Liver (tissue), 8 donors: ENCODE measurements at regions not wholly inside any gene's neighbourhood (a gene's known extent, or its start where the extent isn't known, plus 50 kb on each side); places are given as distances from the start of the nearest gene placed in this dataset.

Experiments used
- DNase-seq: peaks from one replicate; pipeline ENCODE4 v3.0.0-alpha.2; 2017; ENCODE audit warnings: low spot score
- H3K27ac ChIP-seq, 2 donors: one replicate each; pipeline ENCODE4 v1.7.0; 2013; ENCODE audit warnings: inconsistent platforms in 2 of 2, low read length in 2 of 2, control low read depth in 1 of 2, low read depth in 1 of 2, mild to moderate bottlenecking in 1 of 2
- H3K27me3 ChIP-seq, 4 donors: one replicate each; pipeline versions ENCODE4 v1.6.1 to v1.7.0; 2013; ENCODE audit warnings: low read length in 3 of 4, inconsistent platforms in 1 of 4, mild to moderate bottlenecking in 1 of 4, moderate library complexity in 1 of 4; ENCODE audit not compliant: control insufficient read depth in 4 of 4, insufficient read depth in 4 of 4
- H3K36me3 ChIP-seq, 4 donors: one replicate each; pipeline versions ENCODE4 v1.6.1 to v1.7.0; 2013; ENCODE audit warnings: low read length in 3 of 4, mild to moderate bottlenecking in 3 of 4, low read depth in 1 of 4, moderate library complexity in 1 of 4; ENCODE audit not compliant: control insufficient read depth in 4 of 4, insufficient read depth in 3 of 4
- H3K4me1 ChIP-seq, 4 donors: one replicate each; pipeline versions ENCODE4 v1.6.1 to v1.7.0; 2013; ENCODE audit warnings: low read length in 3 of 4, mild to moderate bottlenecking in 3 of 4, moderate library complexity in 1 of 4; ENCODE audit not compliant: control insufficient read depth in 4 of 4, insufficient read depth in 4 of 4
- H3K4me3 ChIP-seq, 3 donors: one replicate each; pipeline versions ENCODE4 v1.6.1 to v1.7.0; 2013; ENCODE audit warnings: low read length in 3 of 3, control low read depth in 1 of 3, low read depth in 1 of 3, mild to moderate bottlenecking in 1 of 3
- H3K9ac ChIP-seq, 2 donors: one replicate each; pipeline ENCODE4 v1.7.0; 2013; ENCODE audit warnings: low read length in 2 of 2, mild to moderate bottlenecking in 2 of 2, moderate library complexity in 2 of 2, control low read depth in 1 of 2, low read depth in 1 of 2
- H3K9me3 ChIP-seq, 4 donors: one replicate each; pipeline versions ENCODE4 v1.6.1 to v1.7.0; 2013; ENCODE audit warnings: low read length in 3 of 4; ENCODE audit not compliant: control insufficient read depth in 4 of 4
- EGR1 ChIP-seq, 2 donors: IDR thresholded peaks; 2 replicates each; pipeline ENCODE4 v1.6.1; 2016 to 2018; ENCODE audit warnings: antibody characterized with exemption in 2 of 2, low read depth in 2 of 2
- FOXA1 ChIP-seq: IDR thresholded peaks from 2 replicates; pipeline ENCODE4 v1.6.1; 2016; ENCODE audit warnings: antibody characterized with exemption
- FOXA2 ChIP-seq: IDR thresholded peaks from 2 replicates; pipeline ENCODE4 v1.6.1; 2016; ENCODE audit warnings: antibody characterized with exemption
- GABPA ChIP-seq, 2 donors: IDR thresholded peaks in 1 of 2; conservative IDR thresholded peaks in 1 of 2; 2 replicates each; pipeline ENCODE4 v1.6.1; 2016; ENCODE audit warnings: antibody characterized with exemption in 2 of 2, mild to moderate bottlenecking in 1 of 2, moderate library complexity in 1 of 2
- HNF4A ChIP-seq, 2 donors: conservative IDR thresholded peaks; 2 replicates each; pipeline ENCODE4 v1.6.1; 2016; ENCODE audit warnings: antibody characterized with exemption in 2 of 2, mild to moderate bottlenecking in 2 of 2
- HNF4G ChIP-seq: IDR thresholded peaks from 2 replicates; pipeline ENCODE4 v1.6.1; 2016; ENCODE audit warnings: antibody characterized with exemption
- JUND ChIP-seq, 2 donors: IDR thresholded peaks; 2 replicates each; pipeline ENCODE4 v1.6.1; 2016; ENCODE audit warnings: antibody characterized with exemption in 2 of 2
- NR2F2 ChIP-seq: IDR thresholded peaks from 2 replicates; pipeline ENCODE4 v1.6.1; 2016; ENCODE audit warnings: antibody characterized with exemption
- RAD21 ChIP-seq, 2 donors: IDR thresholded peaks; 2 replicates each; pipeline ENCODE4 v1.6.1; 2016; ENCODE audit warnings: antibody characterized with exemption in 2 of 2, mild to moderate bottlenecking in 2 of 2
- RXRA ChIP-seq, 2 donors: IDR thresholded peaks; 2 replicates each; pipeline ENCODE4 v1.6.1; 2017 to 2018; ENCODE audit warnings: antibody characterized with exemption in 2 of 2, mild to moderate bottlenecking in 1 of 2
- SP1 ChIP-seq: IDR thresholded peaks from 2 replicates; pipeline ENCODE4 v1.6.1; 2018; ENCODE audit warnings: antibody characterized with exemption, mild to moderate bottlenecking
- TAF1 ChIP-seq: conservative IDR thresholded peaks from 2 replicates; pipeline ENCODE4 v1.6.1; 2016; ENCODE audit warnings: antibody characterized with exemption, mild to moderate bottlenecking
- YY1 ChIP-seq: IDR thresholded peaks from 2 replicates; pipeline ENCODE4 v1.6.1; 2016; ENCODE audit warnings: antibody characterized with exemption, mild to moderate bottlenecking
- WGBS: extraction: QIAGEN DNeasy Blood & Tissue Kit; methylation state at CpG from one replicate; pipeline ENCODE4 v1.1.7; 2013; 5-methylcytosine and 5-hydroxymethylcytosine counted together
- TF ChIP-seq, protein P1 (sequence below): fragments of 150-350 bp; IDR thresholded peaks from 2 replicates; pipeline ENCODE4 v1.5.1; 2017; ENCODE audit warnings: improper control_type of control experiment, low read depth, low read length; ENCODE audit not compliant: missing input control
- TF ChIP-seq, protein P2 (sequence below): IDR thresholded peaks from 2 replicates; pipeline ENCODE4 v1.6.1; 2016; ENCODE audit warnings: antibody characterized with exemption
- TF ChIP-seq, protein P3 (sequence below): IDR thresholded peaks from 2 replicates; pipeline ENCODE4 v1.6.1; 2016; ENCODE audit warnings: antibody characterized with exemption
- TF ChIP-seq, protein P4 (sequence below): IDR thresholded peaks from 2 replicates; pipeline ENCODE4 v1.6.1; 2016; ENCODE audit warnings: antibody characterized with exemption, mild to moderate bottlenecking
- TF ChIP-seq, protein P5 (sequence below): IDR thresholded peaks from 2 replicates; pipeline ENCODE4 v1.6.1; 2016; ENCODE audit warnings: antibody characterized with exemption
- donor health status: healthy.
- donor health status: healthy.
- donor health status: healthy.
- donor health status: healthy.
- donor health status: healthy.

DNA sequence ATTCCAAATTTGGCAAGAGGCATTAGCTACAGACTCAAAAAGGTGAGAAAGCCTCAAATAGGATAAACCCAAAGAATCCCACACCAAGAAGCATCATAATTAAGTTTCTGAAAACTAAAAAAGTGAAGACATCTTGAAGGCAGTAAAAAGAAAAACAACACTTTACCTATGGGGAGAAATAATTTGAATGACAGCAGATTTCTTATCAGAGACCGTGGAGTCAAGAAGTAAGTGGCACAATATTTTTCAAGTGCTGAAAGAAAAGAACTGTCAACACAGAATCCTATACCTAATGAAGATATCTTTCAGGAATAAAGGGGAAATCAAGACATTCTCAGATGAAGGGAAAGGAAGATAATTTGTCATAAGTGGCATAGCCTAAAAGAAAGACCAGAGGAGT, 193.3 kb upstream of the CHD6 start:
- no peak for DNase-seq
- Histone ChIP-seq H3K36me3 (no peaks in the 10 kb centered on the region), H3K27me3 (peaks cover 0 to 4% (median under 1%) of the 10 kb centered on the region in 4 donors), H3K9ac (no peak overlapping the region), H3K27ac (no peak overlapping the region), H3K9me3 (peaks cover 0 to 3% (median 1%) of the 10 kb centered on the region in 4 donors), H3K4me1 (no peaks in the 10 kb centered on the region), H3K4me3 (no peak overlapping the region)
- no peak for TF ChIP-seq GABPA (IDR thresholded peaks at IDR 0.05 in 1 of 2, conservative IDR thresholded peaks at IDR 0.05 in 1 of 2)
- TF ChIP-seq EGR1 (IDR thresholded peaks at IDR 0.05; ENCODE audit: low read depth in 2 of 2): no peak
- WGBS: 77% methylated on average over 1 of the region's 1 CpG

DNA sequence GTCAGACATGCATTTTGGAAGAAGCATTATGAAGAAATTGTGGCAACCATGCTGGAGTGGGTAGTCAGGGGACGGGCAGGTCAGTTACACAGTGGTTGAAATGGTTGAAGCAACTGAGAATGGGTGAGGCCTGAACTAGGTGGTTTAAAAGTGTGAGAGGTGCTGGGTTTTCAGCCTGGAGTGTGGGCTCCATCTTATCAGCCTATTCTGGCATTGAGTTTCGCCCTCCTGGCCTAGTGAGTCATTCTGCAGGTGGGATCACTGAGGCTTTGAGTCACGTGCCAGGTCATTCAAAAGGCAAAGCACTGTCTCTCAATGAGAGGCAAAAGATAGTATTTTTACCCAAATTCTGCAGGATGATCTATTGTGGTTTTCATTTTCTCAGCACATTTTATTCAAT, 181.9 kb upstream of the CHD6 start:
- Histone ChIP-seq H3K4me1 (no peaks in the 10 kb centered on the region), H3K9ac (no peak overlapping the region), H3K9me3 (no peaks in the 10 kb centered on the region), H3K36me3 (no peaks in the 10 kb centered on the region), H3K27me3 (peaks cover 0 to 6% (median 0%) of the 10 kb centered on the region in 4 donors), H3K4me3 (no peak overlapping the region), H3K27ac (no peak overlapping the region)
- TF ChIP-seq NR2F2 (no peak), FOXA2 (no peak), RXRA (IDR thresholded peaks at IDR 0.05) (no peak), SP1 (no peak), TAF1 (no peak), JUND (IDR thresholded peaks at IDR 0.05) (no peak), HNF4A (conservative IDR thresholded peaks at IDR 0.05) (no peak), RAD21 (IDR thresholded peaks at IDR 0.05) (no peak), FOXA1 (no peak), EGR1 (IDR thresholded peaks at IDR 0.05; ENCODE audit: low read depth in 2 of 2) (no peak), GABPA (IDR thresholded peaks at IDR 0.05 in 1 of 2, conservative IDR thresholded peaks at IDR 0.05 in 1 of 2) (no peak), HNF4G (no peak), YY1 (no peak)
- TF ChIP-seq, protein P1, sequence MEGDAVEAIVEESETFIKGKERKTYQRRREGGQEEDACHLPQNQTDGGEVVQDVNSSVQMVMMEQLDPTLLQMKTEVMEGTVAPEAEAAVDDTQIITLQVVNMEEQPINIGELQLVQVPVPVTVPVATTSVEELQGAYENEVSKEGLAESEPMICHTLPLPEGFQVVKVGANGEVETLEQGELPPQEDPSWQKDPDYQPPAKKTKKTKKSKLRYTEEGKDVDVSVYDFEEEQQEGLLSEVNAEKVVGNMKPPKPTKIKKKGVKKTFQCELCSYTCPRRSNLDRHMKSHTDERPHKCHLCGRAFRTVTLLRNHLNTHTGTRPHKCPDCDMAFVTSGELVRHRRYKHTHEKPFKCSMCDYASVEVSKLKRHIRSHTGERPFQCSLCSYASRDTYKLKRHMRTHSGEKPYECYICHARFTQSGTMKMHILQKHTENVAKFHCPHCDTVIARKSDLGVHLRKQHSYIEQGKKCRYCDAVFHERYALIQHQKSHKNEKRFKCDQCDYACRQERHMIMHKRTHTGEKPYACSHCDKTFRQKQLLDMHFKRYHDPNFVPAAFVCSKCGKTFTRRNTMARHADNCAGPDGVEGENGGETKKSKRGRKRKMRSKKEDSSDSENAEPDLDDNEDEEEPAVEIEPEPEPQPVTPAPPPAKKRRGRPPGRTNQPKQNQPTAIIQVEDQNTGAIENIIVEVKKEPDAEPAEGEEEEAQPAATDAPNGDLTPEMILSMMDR: no peak
- TF ChIP-seq, protein P2, sequence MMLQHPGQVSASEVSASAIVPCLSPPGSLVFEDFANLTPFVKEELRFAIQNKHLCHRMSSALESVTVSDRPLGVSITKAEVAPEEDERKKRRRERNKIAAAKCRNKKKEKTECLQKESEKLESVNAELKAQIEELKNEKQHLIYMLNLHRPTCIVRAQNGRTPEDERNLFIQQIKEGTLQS: no peak
- TF ChIP-seq, protein P3, sequence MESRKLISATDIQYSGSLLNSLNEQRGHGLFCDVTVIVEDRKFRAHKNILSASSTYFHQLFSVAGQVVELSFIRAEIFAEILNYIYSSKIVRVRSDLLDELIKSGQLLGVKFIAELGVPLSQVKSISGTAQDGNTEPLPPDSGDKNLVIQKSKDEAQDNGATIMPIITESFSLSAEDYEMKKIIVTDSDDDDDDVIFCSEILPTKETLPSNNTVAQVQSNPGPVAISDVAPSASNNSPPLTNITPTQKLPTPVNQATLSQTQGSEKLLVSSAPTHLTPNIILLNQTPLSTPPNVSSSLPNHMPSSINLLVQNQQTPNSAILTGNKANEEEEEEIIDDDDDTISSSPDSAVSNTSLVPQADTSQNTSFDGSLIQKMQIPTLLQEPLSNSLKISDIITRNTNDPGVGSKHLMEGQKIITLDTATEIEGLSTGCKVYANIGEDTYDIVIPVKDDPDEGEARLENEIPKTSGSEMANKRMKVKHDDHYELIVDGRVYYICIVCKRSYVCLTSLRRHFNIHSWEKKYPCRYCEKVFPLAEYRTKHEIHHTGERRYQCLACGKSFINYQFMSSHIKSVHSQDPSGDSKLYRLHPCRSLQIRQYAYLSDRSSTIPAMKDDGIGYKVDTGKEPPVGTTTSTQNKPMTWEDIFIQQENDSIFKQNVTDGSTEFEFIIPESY: no peak
- TF ChIP-seq, protein P4, sequence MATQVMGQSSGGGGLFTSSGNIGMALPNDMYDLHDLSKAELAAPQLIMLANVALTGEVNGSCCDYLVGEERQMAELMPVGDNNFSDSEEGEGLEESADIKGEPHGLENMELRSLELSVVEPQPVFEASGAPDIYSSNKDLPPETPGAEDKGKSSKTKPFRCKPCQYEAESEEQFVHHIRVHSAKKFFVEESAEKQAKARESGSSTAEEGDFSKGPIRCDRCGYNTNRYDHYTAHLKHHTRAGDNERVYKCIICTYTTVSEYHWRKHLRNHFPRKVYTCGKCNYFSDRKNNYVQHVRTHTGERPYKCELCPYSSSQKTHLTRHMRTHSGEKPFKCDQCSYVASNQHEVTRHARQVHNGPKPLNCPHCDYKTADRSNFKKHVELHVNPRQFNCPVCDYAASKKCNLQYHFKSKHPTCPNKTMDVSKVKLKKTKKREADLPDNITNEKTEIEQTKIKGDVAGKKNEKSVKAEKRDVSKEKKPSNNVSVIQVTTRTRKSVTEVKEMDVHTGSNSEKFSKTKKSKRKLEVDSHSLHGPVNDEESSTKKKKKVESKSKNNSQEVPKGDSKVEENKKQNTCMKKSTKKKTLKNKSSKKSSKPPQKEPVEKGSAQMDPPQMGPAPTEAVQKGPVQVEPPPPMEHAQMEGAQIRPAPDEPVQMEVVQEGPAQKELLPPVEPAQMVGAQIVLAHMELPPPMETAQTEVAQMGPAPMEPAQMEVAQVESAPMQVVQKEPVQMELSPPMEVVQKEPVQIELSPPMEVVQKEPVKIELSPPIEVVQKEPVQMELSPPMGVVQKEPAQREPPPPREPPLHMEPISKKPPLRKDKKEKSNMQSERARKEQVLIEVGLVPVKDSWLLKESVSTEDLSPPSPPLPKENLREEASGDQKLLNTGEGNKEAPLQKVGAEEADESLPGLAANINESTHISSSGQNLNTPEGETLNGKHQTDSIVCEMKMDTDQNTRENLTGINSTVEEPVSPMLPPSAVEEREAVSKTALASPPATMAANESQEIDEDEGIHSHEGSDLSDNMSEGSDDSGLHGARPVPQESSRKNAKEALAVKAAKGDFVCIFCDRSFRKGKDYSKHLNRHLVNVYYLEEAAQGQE: no peak
- TF ChIP-seq, protein P5, sequence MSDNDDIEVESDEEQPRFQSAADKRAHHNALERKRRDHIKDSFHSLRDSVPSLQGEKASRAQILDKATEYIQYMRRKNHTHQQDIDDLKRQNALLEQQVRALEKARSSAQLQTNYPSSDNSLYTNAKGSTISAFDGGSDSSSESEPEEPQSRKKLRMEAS: no peak
- DNase-seq: no peak
- 75% methylated on average over 3 of the region's 3 CpGs for WGBS
